Activated naive CD4-positive, alpha-beta T cell (primary cell): ENCODE measurements at regions not wholly inside any gene's neighbourhood (a gene's known extent, or its start where the extent isn't known, plus 50 kb on each side); places are given as distances from the start of the nearest gene placed in this dataset.
"Not testable (repeated sequence)": the region's sequence is repeated elsewhere in the genome, so short reads cannot be mapped to it uniquely, and the experiment has no call there.

Experiments
- DNase-seq, 4 experiments: peaks; one replicate each; lab custom pipeline; 2025; lab: John Stamatoyannopoulos, UW

GRCh38 chr6:139711804-139712585, 337.5 kb upstream of the CITED2 start:
- no peak for DNase-seq

DNA sequence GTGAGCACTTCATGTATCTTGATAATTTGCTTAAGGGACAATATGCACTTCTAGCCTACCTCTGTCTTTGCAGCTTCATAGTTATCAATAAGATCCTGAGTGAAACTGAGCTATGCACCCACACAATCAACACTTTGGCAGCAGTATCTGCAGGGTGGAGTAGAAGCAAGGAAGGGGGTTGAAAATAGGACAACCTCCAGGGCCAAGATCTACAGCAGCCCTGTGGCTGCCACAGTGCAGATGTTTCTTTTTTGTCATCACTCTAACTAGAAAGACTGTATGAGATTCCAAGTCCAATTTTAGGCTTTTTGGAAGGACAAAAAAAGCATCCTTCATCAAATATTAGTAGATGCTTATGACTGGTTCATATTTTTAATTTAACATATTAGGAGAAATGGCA, 336.1 kb upstream of the CITED2 start:
- DNase-seq: no peak

- no peak for DNase-seq
Measured at GRCh38 chr6:139708337-139709199, 334.1 kb upstream of the CITED2 start.

GRCh38 chr6:139706912-139707311, 332.5 kb upstream of the CITED2 start:
- DNase-seq: no peak

DNA sequence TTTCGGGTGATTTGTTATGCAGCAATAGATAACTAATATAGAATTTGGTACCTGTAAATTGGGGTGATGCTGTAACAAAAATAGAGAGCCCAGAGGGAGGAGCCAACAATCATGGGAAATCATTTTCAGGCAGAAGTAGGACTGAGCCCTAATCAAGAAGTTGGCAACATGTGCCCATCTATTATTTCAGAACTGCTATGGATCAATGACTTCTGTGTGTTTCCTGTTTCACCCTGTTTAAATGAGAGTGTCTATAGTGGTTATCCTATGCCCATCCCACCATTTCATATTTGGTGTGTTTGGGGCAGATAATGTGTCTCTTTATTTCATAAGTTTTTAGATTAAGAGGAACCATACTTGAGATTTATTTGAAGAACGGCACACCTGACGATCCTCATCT, 330.8 kb upstream of the CITED2 start:
- DNase-seq: no peak

GRCh38 chr6:139703780-139704179, 329.3 kb upstream of the CITED2 start:
- no peak for DNase-seq

DNA sequence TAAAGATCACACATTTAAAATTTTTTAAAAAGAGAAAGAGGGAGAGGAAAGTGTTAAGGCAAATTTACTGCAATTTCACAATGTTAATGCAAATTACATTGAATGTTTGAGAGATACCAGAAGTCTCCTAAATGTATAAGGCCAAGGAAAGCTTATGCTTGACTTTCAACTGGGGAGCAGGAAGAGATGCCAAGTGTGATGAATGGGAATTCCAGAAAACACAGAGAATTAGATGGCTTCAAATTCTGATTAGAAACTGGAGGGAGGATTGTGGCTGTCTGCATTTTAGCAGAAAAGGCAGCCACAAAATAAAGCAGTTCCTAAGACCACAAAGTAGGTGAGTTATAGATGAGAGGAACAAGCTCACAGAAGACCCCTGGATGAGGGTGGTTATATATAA, 328.3 kb upstream of the CITED2 start:
- DNase-seq: no peak

- DNase-seq: no peak
Measured at GRCh38 chr6:139701695-139702094, 327.2 kb upstream of the CITED2 start.

DNA sequence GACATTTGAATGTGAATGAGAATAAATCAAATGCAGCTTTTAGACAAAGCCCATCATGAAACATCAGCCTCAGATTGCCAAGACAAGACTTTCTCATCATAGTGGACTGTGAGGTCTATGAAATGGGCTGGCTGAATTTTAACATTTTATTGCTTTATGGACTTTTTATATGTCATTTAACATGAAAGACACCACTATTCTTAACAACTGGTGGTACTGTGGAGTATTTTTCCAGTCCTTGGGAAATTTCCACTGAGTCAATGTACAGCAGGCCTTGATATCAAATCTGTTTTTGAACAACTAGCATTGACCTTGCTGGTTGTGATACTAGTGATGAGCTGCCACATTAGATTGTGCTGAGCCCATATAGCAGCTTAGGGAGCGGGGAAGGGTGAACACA, 326.6 kb upstream of the CITED2 start:
- no peak for DNase-seq

DNA sequence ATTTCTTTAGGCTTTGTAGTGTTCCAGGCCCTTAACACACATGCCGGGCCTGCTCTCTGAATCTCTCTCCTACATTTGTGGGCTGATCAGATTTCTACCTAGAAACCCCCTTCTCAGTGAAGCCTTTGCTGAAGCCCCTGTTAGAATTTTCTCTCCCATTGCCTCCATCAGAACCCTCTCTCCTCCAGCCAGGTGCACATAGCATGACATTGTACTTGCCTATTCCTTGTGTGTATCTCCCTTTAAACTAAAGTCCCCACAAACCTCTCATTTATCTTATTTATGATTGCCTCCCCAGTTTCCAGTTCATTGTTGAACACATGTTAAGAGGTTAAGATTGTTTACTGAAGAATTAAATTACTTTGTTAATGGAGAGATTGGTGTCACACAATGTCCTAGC, 325.5 kb upstream of the CITED2 start:
- no peak for DNase-seq

DNA sequence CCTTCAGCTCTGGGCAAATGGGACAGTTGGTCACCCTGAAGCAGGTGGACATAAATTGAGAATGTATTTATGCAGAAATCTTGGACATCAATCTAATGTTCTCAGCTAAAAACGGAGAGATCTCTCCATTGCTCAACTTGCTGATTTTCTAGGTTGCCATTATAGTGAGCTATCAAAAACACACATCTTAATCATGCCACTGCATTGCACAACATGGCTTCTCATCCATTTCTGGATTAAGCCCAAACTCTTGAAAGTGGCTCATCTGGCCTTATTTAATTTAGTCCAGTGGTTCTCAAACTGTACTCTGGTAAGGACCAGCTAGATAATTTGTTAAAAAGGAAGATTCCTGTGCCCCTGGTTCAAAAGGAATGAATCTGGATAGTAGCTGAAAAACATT, 324.9 kb upstream of the CITED2 start:
- DNase-seq: no peak

GRCh38 chr6:139698526-139699176, 324.2 kb upstream of the CITED2 start:
- DNase-seq: no peak

DNA sequence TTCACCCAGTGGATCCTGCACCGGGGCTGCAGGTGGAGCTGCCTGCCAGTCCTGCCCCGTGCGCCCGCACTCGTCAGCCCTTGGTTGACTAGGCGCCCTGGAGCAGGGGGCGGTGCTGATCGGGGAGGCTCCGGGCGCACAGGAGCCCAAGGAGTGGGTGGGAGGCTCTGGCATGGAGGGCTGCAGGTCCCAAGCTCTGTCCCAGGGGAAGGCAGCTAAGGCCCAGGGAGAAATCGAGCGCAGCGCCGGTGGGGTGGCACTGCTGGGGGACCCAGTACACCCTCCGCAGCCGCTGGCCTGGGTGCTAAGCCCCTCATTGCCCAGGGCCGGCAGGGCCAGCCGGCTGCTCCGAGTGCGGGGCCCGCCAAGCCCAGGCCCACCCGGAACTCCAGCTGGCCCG, 323.4 kb upstream of the CITED2 start:
- DNase-seq: not testable (repeated sequence)

GRCh38 chr6:139696991-139697390, 322.5 kb upstream of the CITED2 start:
- DNase-seq: not testable (repeated sequence)

DNA sequence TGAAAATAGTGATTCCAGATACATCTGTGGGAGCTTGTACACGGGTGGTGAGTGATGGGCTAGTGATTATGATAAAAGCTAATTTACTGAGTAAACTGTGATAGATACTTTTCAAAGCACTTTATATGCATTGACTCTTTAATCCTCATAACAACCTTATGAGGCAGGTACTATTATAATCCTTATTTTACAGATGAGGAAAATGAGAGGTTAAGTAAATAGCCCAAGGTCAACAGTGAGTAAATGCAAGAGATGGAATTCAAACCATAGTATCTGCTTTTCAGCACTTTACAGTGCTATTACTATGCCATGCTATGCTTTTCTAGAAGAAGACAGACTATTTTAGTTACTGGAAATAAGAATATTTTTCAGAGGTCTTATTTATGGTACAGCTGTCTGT, 320.9 kb upstream of the CITED2 start:
- DNase-seq: no peak

DNA sequence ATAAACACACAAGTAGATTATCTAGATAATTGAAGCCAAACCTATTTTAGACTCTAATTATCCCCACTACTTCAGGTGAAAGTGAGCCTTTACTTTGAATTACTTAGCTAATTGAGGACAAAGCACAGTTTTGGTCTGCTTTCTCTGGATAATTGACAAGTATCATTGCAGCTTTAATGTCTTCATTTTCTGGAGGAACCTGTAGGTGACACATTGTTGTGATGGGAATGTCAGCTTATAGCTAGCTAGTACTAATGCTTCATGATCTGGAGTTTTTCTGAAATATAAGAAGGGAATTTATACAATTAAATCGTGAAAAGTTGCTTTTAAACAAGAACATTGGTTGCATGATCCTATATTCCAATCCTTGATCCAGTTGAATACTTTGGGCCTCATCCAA, 319.3 kb upstream of the CITED2 start:
- DNase-seq: no peak

DNA sequence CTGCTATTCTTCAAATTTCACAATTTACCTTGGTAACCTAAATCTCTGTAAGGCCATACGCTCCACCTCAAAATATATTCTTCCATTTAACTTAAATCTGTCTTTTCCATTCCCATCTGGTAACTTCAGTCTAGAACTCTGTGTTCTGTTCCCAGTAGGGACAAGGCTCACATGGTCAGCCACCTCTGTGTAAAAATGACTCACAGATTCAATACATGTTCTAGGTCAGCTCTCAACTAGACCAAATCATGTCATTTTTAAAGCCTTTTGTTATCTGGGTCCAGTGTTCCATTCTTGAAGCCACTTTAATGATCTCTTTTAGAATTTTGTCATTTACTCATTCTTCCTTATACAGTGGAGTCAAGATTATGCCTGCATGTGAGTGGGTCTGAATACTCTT, 315.6 kb upstream of the CITED2 start:
- DNase-seq: no peak

DNA sequence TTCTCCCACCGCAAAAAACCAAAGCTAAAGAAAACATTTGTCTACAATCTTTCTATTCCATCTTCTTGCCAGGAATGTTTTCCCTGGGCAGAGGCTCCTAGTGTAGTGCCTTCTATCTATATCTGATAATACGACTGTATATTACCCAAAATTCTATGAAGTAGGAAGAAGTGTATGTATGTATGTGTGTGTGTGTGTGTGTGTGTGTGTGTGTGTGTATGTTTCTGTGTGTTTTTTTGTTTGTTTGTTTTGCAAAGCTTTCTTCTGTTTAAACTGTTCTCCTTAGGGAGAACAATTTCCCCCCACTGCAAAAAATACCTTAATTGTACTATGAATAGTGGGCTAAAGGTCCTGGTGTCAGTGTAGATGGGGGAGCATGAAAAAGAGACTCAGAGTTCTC, 312.6 kb upstream of the CITED2 start:
- DNase-seq: no peak

DNA sequence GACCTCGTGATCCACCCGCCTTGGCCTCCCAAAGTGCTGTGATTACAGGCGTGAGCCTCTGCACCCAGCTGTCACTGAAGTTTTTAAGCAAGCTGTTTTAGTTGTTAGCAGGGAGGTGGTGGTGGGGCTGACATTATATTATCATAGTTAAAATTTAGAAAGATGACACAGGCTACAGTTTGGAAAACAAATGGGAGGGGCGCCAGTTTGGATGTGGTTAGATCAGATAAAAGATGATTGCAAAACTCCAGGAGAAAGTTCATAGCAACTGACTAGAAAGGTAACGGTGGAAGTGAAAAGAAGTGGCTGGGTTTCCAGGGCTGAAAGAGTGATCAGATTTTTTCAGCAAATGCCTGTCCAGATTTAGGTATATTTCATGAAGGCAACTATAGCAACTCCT, 311.9 kb upstream of the CITED2 start:
- DNase-seq: no peak

DNA sequence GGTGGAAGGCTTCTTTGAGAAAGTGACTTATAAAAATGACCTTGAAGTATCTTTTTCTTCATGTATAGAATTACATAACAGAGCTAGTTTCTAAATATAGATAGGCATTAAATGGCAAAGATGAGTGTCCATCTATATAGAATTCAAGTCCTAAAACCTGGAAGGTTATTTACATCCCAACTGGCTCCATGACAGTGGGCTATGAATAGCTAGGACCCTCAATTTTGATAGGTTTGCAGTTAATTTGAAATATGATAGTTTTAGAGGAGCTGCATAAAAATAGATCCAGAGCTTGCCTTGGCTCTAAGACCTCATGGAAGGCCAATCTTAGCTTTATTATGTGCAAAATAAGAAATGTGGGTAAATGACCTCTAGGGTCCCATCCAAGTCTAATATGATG, 310.6 kb upstream of the CITED2 start:
- DNase-seq: no peak

- no peak for DNase-seq
Measured at GRCh38 chr6:139680819-139681218, 306.4 kb upstream of the CITED2 start.

GRCh38 chr6:139679516-139680179, 305.2 kb upstream of the CITED2 start:
- no peak for DNase-seq
